ENCODE measurements at regions not wholly inside any gene's neighbourhood (a gene's known extent, or its start where the extent isn't known, plus 50 kb on each side); places are given as distances from the start of the nearest gene placed in this dataset.

- no peaks in the 10 kb centered on the region for H3K27me3 ChIP-seq (ENCODE audit: control insufficient read depth, insufficient read depth, low read length)
- no peak overlapping the region for H3K27ac ChIP-seq (ENCODE audit: low read depth, low read length)
- no peak for TF ChIP-seq CTCF (IDR thresholded peaks at IDR 0.05; ENCODE audit: low read depth, low read length)
- H3K4me3 ChIP-seq (ENCODE audit: low read depth, low read length) = no peak overlapping the region
- POLR2A ChIA-PET = no interaction called here
- no peak for DNase-seq (ENCODE audit: low read depth, low spot score)
- peaks cover 4% of the 10 kb centered on the region; the same call in 1 of the 2 replicates for H3K9me3 ChIP-seq (ENCODE audit: control insufficient read depth, insufficient read depth, low read length)
- CTCF ChIA-PET = no interaction called here
Observed at GRCh38 chr4:132759199-132759780, 389.8 kb upstream of the PCDH10 start.

- no peaks in the 10 kb centered on the region for H3K27me3 ChIP-seq (ENCODE audit: control insufficient read depth, insufficient read depth, low read length)
- no peak for DNase-seq (ENCODE audit: low read depth, low spot score)
- ChIA-PET POLR2A (no interaction called here), CTCF (no interaction called here)
- peaks cover 4% of the 10 kb centered on the region; the same call in 1 of the 2 replicates for H3K9me3 ChIP-seq (ENCODE audit: control insufficient read depth, insufficient read depth, low read length)
- no peak overlapping the region for H3K27ac ChIP-seq (ENCODE audit: low read depth, low read length)
- H3K4me3 ChIP-seq (ENCODE audit: low read depth, low read length) = no peak overlapping the region
- TF ChIP-seq CTCF (IDR thresholded peaks at IDR 0.05; ENCODE audit: low read depth, low read length) = no peak
Observed at GRCh38 chr4:132763465-132763864, 385.6 kb upstream of the PCDH10 start.

- TF ChIP-seq CTCF (IDR thresholded peaks at IDR 0.05; ENCODE audit: low read depth, low read length) = no peak
- Histone ChIP-seq H3K27ac (ENCODE audit: low read depth, low read length) (no peak overlapping the region), H3K9me3 (ENCODE audit: control insufficient read depth, insufficient read depth, low read length) (peaks cover 4% of the 10 kb centered on the region; the same call in 1 of the 2 replicates), H3K4me3 (ENCODE audit: low read depth, low read length) (no peak overlapping the region), H3K27me3 (ENCODE audit: control insufficient read depth, insufficient read depth, low read length) (no peaks in the 10 kb centered on the region)
- POLR2A ChIA-PET = no interaction called here
- CTCF ChIA-PET = no interaction called here
- no peak for DNase-seq (ENCODE audit: low read depth, low spot score)
Observed at GRCh38 chr4:132767901-132768300, 381.2 kb upstream of the PCDH10 start.

GRCh38 chr4:132770776-132771175, 378.3 kb upstream of the PCDH10 start:
- ChIA-PET POLR2A (no interaction called here), CTCF (no interaction called here)
- Histone ChIP-seq H3K27me3 (ENCODE audit: control insufficient read depth, insufficient read depth, low read length) (no peaks in the 10 kb centered on the region), H3K4me3 (ENCODE audit: low read depth, low read length) (no peak overlapping the region), H3K27ac (ENCODE audit: low read depth, low read length) (no peak overlapping the region), H3K9me3 (ENCODE audit: control insufficient read depth, insufficient read depth, low read length) (no peaks in the 10 kb centered on the region)
- no peak for TF ChIP-seq CTCF (IDR thresholded peaks at IDR 0.05; ENCODE audit: low read depth, low read length)
- DNase-seq (ENCODE audit: low read depth, low spot score) = no peak

GRCh38 chr4:132792310-132792709, 356.8 kb upstream of the PCDH10 start:
- no peaks in the 10 kb centered on the region for H3K9me3 ChIP-seq (ENCODE audit: control insufficient read depth, insufficient read depth, low read length)
- H3K27ac ChIP-seq (ENCODE audit: low read depth, low read length) = no peak overlapping the region
- ChIA-PET CTCF (no interaction called here), POLR2A (no interaction called here)
- H3K4me3 ChIP-seq (ENCODE audit: low read depth, low read length) = no peak overlapping the region
- H3K27me3 ChIP-seq (ENCODE audit: control insufficient read depth, insufficient read depth, low read length) = no peaks in the 10 kb centered on the region
- DNase-seq (ENCODE audit: low read depth, low spot score) = no peak
- TF ChIP-seq CTCF (IDR thresholded peaks at IDR 0.05; ENCODE audit: low read depth, low read length) = no peak

All from AG04450 (cell line).